GM12878 (cell line): ENCODE measurements at regions not wholly inside any gene's neighbourhood (a gene's known extent, or its start where the extent isn't known, plus 50 kb on each side); places are given as distances from the start of the nearest gene placed in this dataset.

Source experiments
- ATAC-seq: fragments of 200-7000 bp; cut with Tn5 transposase; 3 replicates; pipeline ENCODE4 v1.9.1; 2020; ENCODE audit warnings: mild to moderate bottlenecking, moderate library complexity
- BruUV-seq: library from RNA; stranded (reverse); fragments of 400-500 nt; replicated peaks from 2 replicates; lab custom pipeline; 2021; lab: Mats Ljungman, UMichigan
- CTCF ChIA-PET: fragments of 300-600 bp; sonication (Branson Sonifier 250); formaldehyde crosslinking; extraction: SDS; loops from one replicate; lab custom pipeline; 2021; ENCODE audit warnings: inconsistent platforms; lab: Yijun Ruan, JAX
- POLR2A ChIA-PET: fragments of 350-600 bp; formaldehyde crosslinking; extraction: SDS; loops from one replicate; lab custom pipeline; 2021; ENCODE audit warnings: inconsistent platforms; lab: Charles Lee
- RAD21 ChIA-PET: fragments of 300-600 bp; sonication (Branson Sonifier 250); formaldehyde crosslinking; loops from one replicate; lab custom pipeline; 2023; ENCODE audit warnings: antibody characterized with exemption; ENCODE audit not compliant: unreplicated experiment; lab: Charles Lee
- SMC1A ChIA-PET: fragments of 300-600 bp; sonication (Branson Sonifier 250); formaldehyde crosslinking; loops from one replicate; lab custom pipeline; 2023; ENCODE audit not compliant: unreplicated experiment, uncharacterized antibody; lab: Charles Lee
- DNase-seq: peaks from one replicate; pipeline ENCODE4 v3.0.0-alpha.2; 2011; ENCODE audit warnings: low read depth, low spot score
- FAIRE-seq: peaks from 3 replicates; lab custom pipeline; 2011; peaks lifted over from hg19 to GRCh38; lab: Jason Lieb, UNC
- H2AFZ ChIP-seq: 2 replicates; pipeline ENCODE4 v1.6.0; 2011; ENCODE audit warnings: low read depth, low read length, control low read depth; ENCODE audit not compliant: control insufficient read depth
- H3K27ac ChIP-seq: 2 replicates; pipeline ENCODE4 v1.5.1; 2011; ENCODE audit warnings: control low read depth; ENCODE audit not compliant: control insufficient read depth, insufficient read depth
- H3K27me3 ChIP-seq, 2 experiments: replicated peaks in 1 of 2; 2 replicates each; pipeline versions ENCODE4 v1.6.0 to v1.6.1; 2011; ENCODE audit warnings: low read length in 1 of 2; ENCODE audit not compliant: control insufficient read depth in 2 of 2, insufficient read depth in 2 of 2
- H3K36me3 ChIP-seq, 2 experiments: 2 replicates each; pipeline ENCODE4 v1.5.1; 2011; ENCODE audit warnings: low read length in 1 of 2; ENCODE audit not compliant: control insufficient read depth in 2 of 2, insufficient read depth in 2 of 2
- H3K4me1 ChIP-seq: 2 replicates; pipeline ENCODE4 v1.6.1; 2011; ENCODE audit warnings: mild to moderate bottlenecking, low read length, moderate library complexity, mixed read lengths; ENCODE audit not compliant: control insufficient read depth, insufficient read depth
- H3K4me2 ChIP-seq: 2 replicates; pipeline ENCODE4 v1.6.0; 2011; ENCODE audit warnings: control low read depth; ENCODE audit not compliant: control insufficient read depth, insufficient read depth
- H3K4me3 ChIP-seq: fragments of 200-600 bp; sonication (generic); 2 replicates; pipeline ENCODE4 v1.5.1; 2016
- H3K79me2 ChIP-seq: 2 replicates; pipeline ENCODE4 v1.6.0; 2011; ENCODE audit warnings: low read length; ENCODE audit not compliant: control insufficient read depth, insufficient read depth
- H3K9ac ChIP-seq: 2 replicates; pipeline ENCODE4 v1.8.0; 2011; ENCODE audit warnings: low read length, control low read depth, mixed read lengths; ENCODE audit not compliant: control insufficient read depth, insufficient read depth
- H3K9me3 ChIP-seq: replicated peaks from 3 replicates; pipeline ENCODE4 v1.5.1; 2011; ENCODE audit warnings: mild to moderate bottlenecking, low read length; ENCODE audit not compliant: control insufficient read depth, insufficient read depth
- H4K20me1 ChIP-seq: 2 replicates; pipeline ENCODE4 v1.6.0; 2011; ENCODE audit not compliant: control insufficient read depth, insufficient read depth
- ASH2L ChIP-seq: fragments of 300-600, 200-600 bp; sonication (generic); IDR thresholded peaks from 2 replicates; pipeline ENCODE4 v1.6.1; 2017; ENCODE audit warnings: low read depth, mild to moderate bottlenecking, borderline replicate concordance
- EGR1 ChIP-seq, 2 experiments: IDR thresholded peaks; 1 replicate in 1 of 2; 2 replicates in 1 of 2; pipeline ENCODE4 v1.6.1; 2011 to 2012; ENCODE audit warnings: low read depth in 2 of 2, low read length in 2 of 2, borderline replicate concordance in 1 of 2, mild to moderate bottlenecking in 1 of 2, moderate library complexity in 1 of 2
- ZBTB40 ChIP-seq: fragments of 450-650 bp; IDR thresholded peaks from 2 replicates; pipeline ENCODE4 v1.6.1; 2016; ENCODE audit warnings: mild to moderate bottlenecking, moderate library complexity, borderline replicate concordance
- WGBS: methylation state at CpG from one replicate; pipeline ENCODE4 v1.1.6; 2016; ENCODE audit warnings: low lambda C conversion rate; ENCODE audit not compliant: insufficient replicate concordance, insufficient coverage; ENCODE audit errors: missing lambda C conversion rate; 5-methylcytosine and 5-hydroxymethylcytosine counted together
- in situ Hi-C: fragments of 300-500 bp; cut with MboI; formaldehyde crosslinking; loops from 9 replicates; pipeline ENCODE4 v1.14.3; 2018; ENCODE audit warnings: mixed read lengths
- intact Hi-C: fragments of 100-400 bp; cut with micrococcal nuclease; formaldehyde crosslinking; loops from one replicate; pipeline ENCODE4 v1.14.2; 2022; ENCODE audit not compliant: unreplicated experiment

GRCh38 chr2:111675419-111676194 is 208.4 kb downstream of the ANAPC1 start (continued):
- TF ChIP-seq ZBTB40, result no peak

- Histone ChIP-seq H3K27ac (no peak overlapping the region), H3K4me3 (no peak overlapping the region), H3K4me2 (no peak overlapping the region), H3K4me1 (no peaks in the 10 kb centered on the region), H3K27me3 (peaks cover 3 to 4% of the 10 kb centered on the region in 2 experiments), H3K36me3 (no peaks in the 10 kb centered on the region), H3K9me3 (no peaks in the 10 kb centered on the region), H3K9ac (no peak overlapping the region), H3K79me2 (no peaks in the 10 kb centered on the region), H4K20me1 (no peaks in the 10 kb centered on the region), H2AFZ (no peak overlapping the region)
- DNase-seq (no peak), ATAC-seq (no peak), FAIRE-seq (no peak)
- 62% methylated on average over 3 of the region's 4 CpGs for WGBS
- RAD21 ChIA-PET, result no interaction called here
- no TSS peak for BruUV-seq
- no peak for TF ChIP-seq EGR1 (IDR thresholded peaks at IDR 0.05; ENCODE audit: borderline replicate concordance in 1 of 2, low read depth in 2 of 2, low read length in 2 of 2)
- TF ChIP-seq ASH2L, result no peak
- SMC1A ChIA-PET, result interaction anchor here (0.6 kb wide), 1 partner anchor 9 kb away, joined by 3 read pairs; no protein-coding TSS in a partner anchor
- CTCF ChIA-PET, result no interaction called here
- intact Hi-C loops (no loop called here), in situ Hi-C loops (loop anchor here (25.0 kb wide), 1 partner anchor 1514 kb away; no protein-coding TSS in a partner anchor)
- POLR2A ChIA-PET, result no interaction called here
Measured at GRCh38 chr2:111676291-111676822, 207.6 kb downstream of the ANAPC1 start.
